CD14-positive monocyte (primary cell): ENCODE measurements at regions not wholly inside any gene's neighbourhood (a gene's known extent, or its start where the extent isn't known, plus 50 kb on each side); places are given as distances from the start of the nearest gene placed in this dataset.

Experiments used
- DNase-seq, 3 donors: peaks; one replicate each; pipeline ENCODE4 v3.0.0-alpha.2; 2011 to 2022
- H2AFZ ChIP-seq: 2 replicates; pipeline ENCODE4 v1.6.0; 2012; ENCODE audit warnings: mild to moderate bottlenecking, low read depth, low read length, inconsistent platforms; ENCODE audit not compliant: insufficient read depth, poor library complexity, severe bottlenecking
- H3K27ac ChIP-seq, 2 donors: 1 replicate in 1 of 2; 2 replicates in 1 of 2; pipeline ENCODE4 v1.5.1; 2012 to 2013; ENCODE audit warnings: low read length in 2 of 2, control low read depth in 1 of 2, inconsistent platforms in 1 of 2, low read depth in 1 of 2, mild to moderate bottlenecking in 1 of 2
- H3K27me3 ChIP-seq, 2 donors: one replicate each; pipeline versions ENCODE4 v1.6.0 to v1.6.1; 2011 to 2013; ENCODE audit warnings: low read length in 2 of 2; ENCODE audit not compliant: control insufficient read depth in 2 of 2, insufficient read depth in 2 of 2
- H3K36me3 ChIP-seq, 2 donors: replicated peaks in 1 of 2; 1 replicate in 1 of 2; 2 replicates in 1 of 2; pipeline versions ENCODE4 v1.5.1 to v1.6.1; 2012 to 2013; ENCODE audit warnings: low read length in 2 of 2, control low read depth in 1 of 2, inconsistent platforms in 1 of 2, mild to moderate bottlenecking in 1 of 2; ENCODE audit not compliant: insufficient read depth in 2 of 2, control insufficient read depth in 1 of 2
- H3K4me1 ChIP-seq, 2 donors: 1 replicate in 1 of 2; 2 replicates in 1 of 2; pipeline versions ENCODE4 v1.5.1 to v1.6.1; 2012 to 2013; ENCODE audit warnings: low read length in 2 of 2, control low read depth in 1 of 2, inconsistent platforms in 1 of 2, mild to moderate bottlenecking in 1 of 2, moderate library complexity in 1 of 2; ENCODE audit not compliant: insufficient read depth in 2 of 2, control insufficient read depth in 1 of 2
- H3K4me2 ChIP-seq: replicated peaks from 2 replicates; pipeline ENCODE3; 2012; ENCODE audit warnings: low read length, moderate library complexity, mild to moderate bottlenecking; ENCODE audit not compliant: poor library complexity, severe bottlenecking; ENCODE audit errors: extremely low read depth
- H3K4me3 ChIP-seq, 3 experiments: fragments of 200-600 bp in 1 of 3; sonication (generic) in 1 of 3; replicated peaks in 1 of 3; 1 replicate in 2 of 3; 2 replicates in 1 of 3; pipeline ENCODE4 v1.5.1; 2011 to 2013; ENCODE audit warnings: low read length in 3 of 3, mild to moderate bottlenecking in 3 of 3, control low read depth in 2 of 3, low read depth in 2 of 3, inconsistent platforms in 1 of 3, moderate library complexity in 1 of 3
- H3K79me2 ChIP-seq: 2 replicates; pipeline ENCODE4 v1.6.0; 2012; ENCODE audit warnings: mild to moderate bottlenecking, control low read depth, inconsistent platforms, low read length, moderate library complexity; ENCODE audit not compliant: insufficient read depth
- H3K9ac ChIP-seq: 2 replicates; pipeline ENCODE4 v1.6.0; 2017; ENCODE audit warnings: low read length, mild to moderate bottlenecking; ENCODE audit not compliant: insufficient read depth, poor library complexity, severe bottlenecking
- H3K9me3 ChIP-seq, 2 donors: replicated peaks in 1 of 2; 1 replicate in 1 of 2; 2 replicates in 1 of 2; pipeline versions ENCODE4 v1.5.1 to v1.6.1; 2012 to 2013; ENCODE audit warnings: low read length in 2 of 2, control low read depth in 1 of 2; ENCODE audit not compliant: control insufficient read depth in 1 of 2, insufficient read depth in 1 of 2
- H4K20me1 ChIP-seq: 2 replicates; pipeline ENCODE4 v1.6.0; 2012; ENCODE audit warnings: mild to moderate bottlenecking, low read length, control low read depth, moderate library complexity; ENCODE audit not compliant: insufficient read depth
- H3K27ac Mint-ChIP-seq, 7 donors: one replicate each; pipeline ENCODE4 v1.8.0; 2020; ENCODE audit warnings: mild to moderate bottlenecking in 7 of 7, mixed read lengths in 7 of 7, moderate library complexity in 6 of 7, inconsistent platforms in 2 of 7
- H3K27me3 Mint-ChIP-seq, 3 donors: one replicate each; pipeline ENCODE4 v1.8.0; 2021 to 2022; ENCODE audit warnings: low read depth in 3 of 3, mild to moderate bottlenecking in 3 of 3, mixed read lengths in 3 of 3, moderate library complexity in 3 of 3, inconsistent platforms in 1 of 3
- H3K36me3 Mint-ChIP-seq, 2 donors: one replicate each; pipeline ENCODE4 v1.8.0; 2020; ENCODE audit warnings: mixed read lengths in 2 of 2, inconsistent platforms in 1 of 2, mild to moderate bottlenecking in 1 of 2
- H3K4me1 Mint-ChIP-seq: one replicate; pipeline ENCODE4 v1.8.0; 2020; ENCODE audit warnings: mild to moderate bottlenecking, mixed read lengths
- H3K4me3 Mint-ChIP-seq, 2 donors: one replicate each; pipeline ENCODE4 v1.8.0; 2020; ENCODE audit warnings: mild to moderate bottlenecking in 2 of 2, mixed read lengths in 2 of 2, moderate library complexity in 1 of 2
- H3K9me3 Mint-ChIP-seq, 7 donors: one replicate each; pipeline ENCODE4 v1.8.0; 2020 to 2022; ENCODE audit warnings: mixed read lengths in 7 of 7, mild to moderate bottlenecking in 6 of 7, moderate library complexity in 6 of 7, inconsistent platforms in 2 of 7
- WGBS: methylation state at CpG from one replicate; pipeline ENCODE4 v1.1.5; 2013; ENCODE audit warnings: missing lambda C conversion rate; ENCODE audit not compliant: insufficient coverage; 5-methylcytosine and 5-hydroxymethylcytosine counted together
- intact Hi-C, 2 donors: fragments of 100-400 bp; cut with micrococcal nuclease; formaldehyde crosslinking; loops; one replicate each; pipeline versions ENCODE4 v1.15.0 to v1.15.1; 2023
- TF ChIP-seq, protein P1 (sequence below): fragments of 200-600 bp; IDR thresholded peaks from one replicate; pipeline ENCODE4 v1.8.0; 2022; ENCODE audit warnings: antibody characterized with exemption, mild to moderate bottlenecking

DNA sequence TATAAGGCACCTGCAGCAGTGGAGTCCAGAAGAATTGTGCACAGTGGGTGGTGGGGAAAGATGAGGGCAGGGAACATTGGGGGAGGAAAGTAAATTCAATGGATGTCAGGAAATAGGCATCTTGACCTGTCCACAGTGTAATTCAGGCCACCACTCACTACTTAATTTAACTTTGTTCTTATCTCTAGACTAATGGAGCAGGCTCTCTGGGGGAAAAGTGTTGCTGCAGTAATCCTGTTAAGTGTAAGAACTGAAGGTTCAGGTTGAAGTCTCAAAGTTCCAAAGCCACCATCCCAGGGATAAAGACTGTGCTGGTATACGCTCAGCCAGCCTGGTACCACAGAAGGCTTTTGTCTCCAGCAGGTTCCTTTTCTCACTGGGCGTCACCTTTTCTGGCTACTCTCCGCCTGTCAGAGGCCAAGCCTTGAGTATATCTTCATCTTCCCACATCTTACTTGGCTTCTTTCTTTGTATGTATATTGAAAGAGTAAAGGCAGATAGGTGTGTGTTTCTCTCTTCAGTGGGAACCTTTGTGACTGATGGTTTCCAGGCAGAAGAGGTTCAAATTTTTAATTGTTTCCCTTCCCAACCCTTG, 150.9 kb upstream of the DMRT1 start:
- peaks cover 0 to 5% of the 10 kb centered on the region in 2 donors for H3K4me1 ChIP-seq
- TF ChIP-seq, protein P1, sequence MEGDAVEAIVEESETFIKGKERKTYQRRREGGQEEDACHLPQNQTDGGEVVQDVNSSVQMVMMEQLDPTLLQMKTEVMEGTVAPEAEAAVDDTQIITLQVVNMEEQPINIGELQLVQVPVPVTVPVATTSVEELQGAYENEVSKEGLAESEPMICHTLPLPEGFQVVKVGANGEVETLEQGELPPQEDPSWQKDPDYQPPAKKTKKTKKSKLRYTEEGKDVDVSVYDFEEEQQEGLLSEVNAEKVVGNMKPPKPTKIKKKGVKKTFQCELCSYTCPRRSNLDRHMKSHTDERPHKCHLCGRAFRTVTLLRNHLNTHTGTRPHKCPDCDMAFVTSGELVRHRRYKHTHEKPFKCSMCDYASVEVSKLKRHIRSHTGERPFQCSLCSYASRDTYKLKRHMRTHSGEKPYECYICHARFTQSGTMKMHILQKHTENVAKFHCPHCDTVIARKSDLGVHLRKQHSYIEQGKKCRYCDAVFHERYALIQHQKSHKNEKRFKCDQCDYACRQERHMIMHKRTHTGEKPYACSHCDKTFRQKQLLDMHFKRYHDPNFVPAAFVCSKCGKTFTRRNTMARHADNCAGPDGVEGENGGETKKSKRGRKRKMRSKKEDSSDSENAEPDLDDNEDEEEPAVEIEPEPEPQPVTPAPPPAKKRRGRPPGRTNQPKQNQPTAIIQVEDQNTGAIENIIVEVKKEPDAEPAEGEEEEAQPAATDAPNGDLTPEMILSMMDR = no peak
- peaks cover 0 to 8% (median 0%) of the 10 kb centered on the region in 3 donors for H3K27me3 Mint-ChIP-seq
- no peak overlapping the region for H3K4me3 Mint-ChIP-seq
- no peaks in the 10 kb centered on the region for H3K27me3 ChIP-seq
- intact Hi-C loops = no loop called here
- no peak overlapping the region for H3K9ac ChIP-seq
- H3K9me3 Mint-ChIP-seq = peaks cover 0 to 2% (median 0%) of the 10 kb centered on the region in 7 donors
- H3K27ac ChIP-seq = no peak overlapping the region
- H4K20me1 ChIP-seq = no peaks in the 10 kb centered on the region
- no peak overlapping the region for H3K4me2 ChIP-seq
- H3K79me2 ChIP-seq = no peaks in the 10 kb centered on the region
- no peak overlapping the region for H3K27ac Mint-ChIP-seq
- H2AFZ ChIP-seq = no peak overlapping the region
- H3K4me1 Mint-ChIP-seq = peaks cover 15% of the 10 kb centered on the region
- no peaks in the 10 kb centered on the region for H3K36me3 Mint-ChIP-seq
- no peaks in the 10 kb centered on the region for H3K9me3 ChIP-seq
- no peaks in the 10 kb centered on the region for H3K36me3 ChIP-seq
- DNase-seq = no peak
- WGBS = 43% methylated on average over 1 of the region's 3 CpGs
- H3K4me3 ChIP-seq = no peak overlapping the region

DNA sequence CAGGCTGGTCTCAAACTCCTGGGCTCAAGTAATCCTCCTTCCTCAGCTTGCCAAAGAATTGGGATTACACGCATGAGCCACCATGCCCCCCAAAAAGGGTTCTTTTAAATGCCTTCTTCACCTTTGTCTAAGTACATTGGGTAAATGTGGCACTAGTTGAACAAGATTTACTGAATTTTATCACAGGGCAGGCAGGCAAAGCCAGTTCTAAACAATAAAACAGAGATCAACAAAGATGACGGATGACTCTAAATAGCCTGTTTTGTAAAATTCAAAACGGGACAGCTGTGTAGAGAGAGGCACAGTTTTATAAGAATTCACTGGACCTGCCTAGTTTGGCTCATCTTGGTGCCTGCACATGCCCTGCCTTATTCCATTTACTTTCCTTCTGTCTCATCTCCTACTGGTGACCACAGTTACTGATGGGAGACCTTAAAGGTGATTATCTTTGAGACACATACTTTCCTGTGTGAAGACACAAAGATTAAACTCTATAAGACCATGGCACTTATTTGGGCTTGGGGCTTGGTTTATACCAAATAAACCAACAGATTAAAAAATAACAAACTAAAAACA, 149.6 kb upstream of the DMRT1 start:
- Histone ChIP-seq H3K4me3 (no peak overlapping the region), H2AFZ (no peak overlapping the region), H4K20me1 (no peaks in the 10 kb centered on the region), H3K4me2 (no peak overlapping the region), H3K9me3 (no peaks in the 10 kb centered on the region), H3K79me2 (no peaks in the 10 kb centered on the region), H3K4me1 (peaks cover 0 to 5% of the 10 kb centered on the region in 2 donors), H3K27ac (no peak overlapping the region), H3K9ac (no peak overlapping the region), H3K36me3 (no peaks in the 10 kb centered on the region), H3K27me3 (no peaks in the 10 kb centered on the region)
- H3K27ac Mint-ChIP-seq = no peak overlapping the region
- intact Hi-C loops = no loop called here
- no peak for DNase-seq
- TF ChIP-seq, protein P1 = no peak
- peaks cover 0 to 2% (median 0%) of the 10 kb centered on the region in 7 donors for H3K9me3 Mint-ChIP-seq
- no peak overlapping the region for H3K4me3 Mint-ChIP-seq
- H3K36me3 Mint-ChIP-seq = no peaks in the 10 kb centered on the region
- no CpG with 5 or more reads among the region's 3 CpGs for WGBS
- peaks cover 0 to 10% (median 3%) of the 10 kb centered on the region in 3 donors for H3K27me3 Mint-ChIP-seq
- H3K4me1 Mint-ChIP-seq = peaks cover 17% of the 10 kb centered on the region
